ENCODE measurements at regions not wholly inside any gene's neighbourhood (a gene's known extent, or its start where the extent isn't known, plus 50 kb on each side); places are given as distances from the start of the nearest gene placed in this dataset.

- no peak overlapping the region for H3K4me3 ChIP-seq (ENCODE audit: low read length)
- no peak for DNase-seq
- no peak overlapping the region for H3K27ac ChIP-seq (ENCODE audit: low read length)
- no CpG with 5 or more reads among the region's 2 CpGs for WGBS (ENCODE audit: insufficient coverage, low lambda C conversion rate)
- H3K4me1 ChIP-seq (ENCODE audit: control insufficient read depth, insufficient read depth, low read length) = no peaks in the 10 kb centered on the region
- no peaks in the 10 kb centered on the region for H3K36me3 ChIP-seq (ENCODE audit: control insufficient read depth, insufficient read depth, low read length)
- H3K9me3 ChIP-seq (ENCODE audit: control insufficient read depth, low read depth, low read length) = no peaks in the 10 kb centered on the region
- H3K27me3 ChIP-seq (ENCODE audit: control insufficient read depth, insufficient read depth, low read length) = no peaks in the 10 kb centered on the region
These were observed 109.8 kb downstream of the ZIC5 start for GRCh38 chr13:99861771-99862170.

- Histone ChIP-seq H3K9me3 (ENCODE audit: control insufficient read depth, low read depth, low read length) (no peaks in the 10 kb centered on the region), H3K36me3 (ENCODE audit: control insufficient read depth, insufficient read depth, low read length) (no peaks in the 10 kb centered on the region), H3K27ac (ENCODE audit: low read length) (no peak overlapping the region), H3K4me1 (ENCODE audit: control insufficient read depth, insufficient read depth, low read length) (no peaks in the 10 kb centered on the region), H3K4me3 (ENCODE audit: low read length) (no peak overlapping the region), H3K27me3 (ENCODE audit: control insufficient read depth, insufficient read depth, low read length) (no peaks in the 10 kb centered on the region)
- 100% methylated on average over 2 of the region's 10 CpGs for WGBS (ENCODE audit: insufficient coverage, low lambda C conversion rate)
- no peak for DNase-seq
These were observed 110.8 kb downstream of the ZIC5 start for GRCh38 chr13:99860745-99861144.

- Histone ChIP-seq H3K36me3 (ENCODE audit: control insufficient read depth, insufficient read depth, low read length) (no peaks in the 10 kb centered on the region), H3K9me3 (ENCODE audit: control insufficient read depth, low read depth, low read length) (no peaks in the 10 kb centered on the region), H3K4me1 (ENCODE audit: control insufficient read depth, insufficient read depth, low read length) (no peaks in the 10 kb centered on the region), H3K27me3 (ENCODE audit: control insufficient read depth, insufficient read depth, low read length) (no peaks in the 10 kb centered on the region), H3K4me3 (ENCODE audit: low read length) (no peak overlapping the region), H3K27ac (ENCODE audit: low read length) (no peak overlapping the region)
- 95% methylated on average over 4 of the region's 18 CpGs for WGBS (ENCODE audit: insufficient coverage, low lambda C conversion rate)
- no peak for DNase-seq
These were observed 112.1 kb downstream of the ZIC5 start for GRCh38 chr13:99859178-99860177.

GRCh38 chr13:99857738-99858137, 113.8 kb downstream of the ZIC5 start:
- H3K4me3 ChIP-seq (ENCODE audit: low read length) = no peak overlapping the region
- H3K27me3 ChIP-seq (ENCODE audit: control insufficient read depth, insufficient read depth, low read length) = no peaks in the 10 kb centered on the region
- H3K36me3 ChIP-seq (ENCODE audit: control insufficient read depth, insufficient read depth, low read length) = no peaks in the 10 kb centered on the region
- H3K9me3 ChIP-seq (ENCODE audit: control insufficient read depth, low read depth, low read length) = no peaks in the 10 kb centered on the region
- H3K27ac ChIP-seq (ENCODE audit: low read length) = no peak overlapping the region
- no peaks in the 10 kb centered on the region for H3K4me1 ChIP-seq (ENCODE audit: control insufficient read depth, insufficient read depth, low read length)
- no peak for DNase-seq

GRCh38 chr13:99855526-99856420, 115.8 kb downstream of the ZIC5 start:
- H3K36me3 ChIP-seq (ENCODE audit: control insufficient read depth, insufficient read depth, low read length) = no peaks in the 10 kb centered on the region
- H3K4me1 ChIP-seq (ENCODE audit: control insufficient read depth, insufficient read depth, low read length) = no peaks in the 10 kb centered on the region
- no peak overlapping the region for H3K27ac ChIP-seq (ENCODE audit: low read length)
- WGBS (ENCODE audit: insufficient coverage, low lambda C conversion rate) = 90% methylated on average over 2 of the region's 9 CpGs
- no peak for DNase-seq
- H3K4me3 ChIP-seq (ENCODE audit: low read length) = no peak overlapping the region
- H3K9me3 ChIP-seq (ENCODE audit: control insufficient read depth, low read depth, low read length) = no peaks in the 10 kb centered on the region
- H3K27me3 ChIP-seq (ENCODE audit: control insufficient read depth, insufficient read depth, low read length) = no peaks in the 10 kb centered on the region

- Histone ChIP-seq H3K27me3 (ENCODE audit: control insufficient read depth, insufficient read depth, low read length) (no peaks in the 10 kb centered on the region), H3K4me1 (ENCODE audit: control insufficient read depth, insufficient read depth, low read length) (no peaks in the 10 kb centered on the region), H3K9me3 (ENCODE audit: control insufficient read depth, low read depth, low read length) (no peaks in the 10 kb centered on the region), H3K4me3 (ENCODE audit: low read length) (no peak overlapping the region), H3K36me3 (ENCODE audit: control insufficient read depth, insufficient read depth, low read length) (no peaks in the 10 kb centered on the region), H3K27ac (ENCODE audit: low read length) (no peak overlapping the region)
- WGBS (ENCODE audit: insufficient coverage, low lambda C conversion rate) = no CpG with 5 or more reads among the region's 13 CpGs
- DNase-seq = no peak
These were observed 117.2 kb downstream of the ZIC5 start for GRCh38 chr13:99854366-99854765.

- Histone ChIP-seq H3K27ac (ENCODE audit: low read length) (no peak overlapping the region), H3K9me3 (ENCODE audit: control insufficient read depth, low read depth, low read length) (no peaks in the 10 kb centered on the region), H3K36me3 (ENCODE audit: control insufficient read depth, insufficient read depth, low read length) (no peaks in the 10 kb centered on the region), H3K4me3 (ENCODE audit: low read length) (no peak overlapping the region), H3K4me1 (ENCODE audit: control insufficient read depth, insufficient read depth, low read length) (no peaks in the 10 kb centered on the region), H3K27me3 (ENCODE audit: control insufficient read depth, insufficient read depth, low read length) (no peaks in the 10 kb centered on the region)
- WGBS (ENCODE audit: insufficient coverage, low lambda C conversion rate) = 20% methylated on average over 2 of the region's 10 CpGs
- no peak for DNase-seq
These were observed 124.2 kb downstream of the ZIC5 start for GRCh38 chr13:99847318-99847750.

- Histone ChIP-seq H3K36me3 (ENCODE audit: control insufficient read depth, insufficient read depth, low read length) (no peaks in the 10 kb centered on the region), H3K4me1 (ENCODE audit: control insufficient read depth, insufficient read depth, low read length) (no peaks in the 10 kb centered on the region), H3K27ac (ENCODE audit: low read length) (no peak overlapping the region), H3K4me3 (ENCODE audit: low read length) (no peak overlapping the region), H3K27me3 (ENCODE audit: control insufficient read depth, insufficient read depth, low read length) (no peaks in the 10 kb centered on the region), H3K9me3 (ENCODE audit: control insufficient read depth, low read depth, low read length) (no peaks in the 10 kb centered on the region)
- no peak for DNase-seq
- WGBS (ENCODE audit: insufficient coverage, low lambda C conversion rate) = 100% methylated on average over 2 of the region's 29 CpGs
These were observed 126.2 kb downstream of the ZIC5 start for GRCh38 chr13:99845161-99845874.

GRCh38 chr13:99844421-99844820, 127.1 kb downstream of the ZIC5 start:
- no peaks in the 10 kb centered on the region for H3K36me3 ChIP-seq (ENCODE audit: control insufficient read depth, insufficient read depth, low read length)
- H3K4me3 ChIP-seq (ENCODE audit: low read length) = no peak overlapping the region
- WGBS (ENCODE audit: insufficient coverage, low lambda C conversion rate) = no CpG with 5 or more reads among the region's 8 CpGs
- no peak overlapping the region for H3K27ac ChIP-seq (ENCODE audit: low read length)
- H3K9me3 ChIP-seq (ENCODE audit: control insufficient read depth, low read depth, low read length) = no peaks in the 10 kb centered on the region
- no peak for DNase-seq
- H3K4me1 ChIP-seq (ENCODE audit: control insufficient read depth, insufficient read depth, low read length) = no peaks in the 10 kb centered on the region
- no peaks in the 10 kb centered on the region for H3K27me3 ChIP-seq (ENCODE audit: control insufficient read depth, insufficient read depth, low read length)

- H3K4me3 ChIP-seq (ENCODE audit: low read length) = no peak overlapping the region
- WGBS (ENCODE audit: insufficient coverage, low lambda C conversion rate) = no CpG with 5 or more reads among the region's 9 CpGs
These were observed 127.7 kb downstream of the ZIC5 start for GRCh38 chr13:99843872-99844271.

More at GRCh38 chr13:99843872-99844271, 127.7 kb downstream of the ZIC5 start:
- DNase-seq = no peak
- Histone ChIP-seq H3K36me3 (ENCODE audit: control insufficient read depth, insufficient read depth, low read length) (no peaks in the 10 kb centered on the region), H3K27ac (ENCODE audit: low read length) (no peak overlapping the region), H3K4me1 (ENCODE audit: control insufficient read depth, insufficient read depth, low read length) (no peaks in the 10 kb centered on the region), H3K27me3 (ENCODE audit: control insufficient read depth, insufficient read depth, low read length) (no peaks in the 10 kb centered on the region), H3K9me3 (ENCODE audit: control insufficient read depth, low read depth, low read length) (no peaks in the 10 kb centered on the region)
